ENCODE measurements at regions not wholly inside any gene's neighbourhood (a gene's known extent, or its start where the extent isn't known, plus 50 kb on each side); places are given as distances from the start of the nearest gene placed in this dataset.
"Not testable (repeated sequence)": the region's sequence is repeated elsewhere in the genome, so short reads cannot be mapped to it uniquely, and the experiment has no call there.

DNA sequence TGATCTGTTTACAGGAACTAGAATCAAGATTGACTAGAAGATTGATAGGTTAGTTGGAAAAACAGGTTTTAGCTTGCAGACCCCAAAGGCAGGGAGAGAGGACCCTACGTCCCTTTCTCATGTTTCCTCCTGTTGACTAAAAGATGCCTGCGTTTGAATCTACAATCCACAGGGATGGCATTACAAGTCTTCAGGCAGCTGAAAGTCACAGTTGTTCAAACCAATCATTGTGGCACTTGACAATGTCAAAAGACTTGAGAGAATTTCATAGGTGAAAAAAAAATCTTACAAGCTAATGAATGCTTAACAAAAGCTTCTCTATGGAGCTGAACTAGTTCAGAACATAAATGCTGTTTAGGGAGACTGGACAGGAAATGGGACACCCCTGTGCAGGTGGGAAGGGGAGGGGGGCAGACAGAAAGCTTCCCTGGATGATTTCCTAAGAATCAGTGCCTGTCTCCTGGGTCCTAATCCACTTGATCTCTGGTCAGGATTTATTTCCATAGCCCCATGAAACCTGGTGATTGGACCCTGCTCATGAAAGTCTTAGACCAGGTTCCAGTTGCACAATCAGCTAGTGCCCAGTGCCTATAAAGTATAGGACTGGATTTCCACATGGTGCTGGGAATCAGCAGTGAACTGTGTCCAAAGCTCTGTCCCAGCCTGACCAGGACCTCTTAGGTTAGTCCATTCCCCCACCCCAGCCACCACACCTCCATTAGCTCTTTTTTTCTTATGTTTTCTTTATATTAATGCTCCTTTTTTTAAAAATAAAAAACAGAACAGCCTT, 91.6 kb upstream of the BCAR3 start:
- DNase-seq (ENCODE audit: low read depth), result no peak

DNA sequence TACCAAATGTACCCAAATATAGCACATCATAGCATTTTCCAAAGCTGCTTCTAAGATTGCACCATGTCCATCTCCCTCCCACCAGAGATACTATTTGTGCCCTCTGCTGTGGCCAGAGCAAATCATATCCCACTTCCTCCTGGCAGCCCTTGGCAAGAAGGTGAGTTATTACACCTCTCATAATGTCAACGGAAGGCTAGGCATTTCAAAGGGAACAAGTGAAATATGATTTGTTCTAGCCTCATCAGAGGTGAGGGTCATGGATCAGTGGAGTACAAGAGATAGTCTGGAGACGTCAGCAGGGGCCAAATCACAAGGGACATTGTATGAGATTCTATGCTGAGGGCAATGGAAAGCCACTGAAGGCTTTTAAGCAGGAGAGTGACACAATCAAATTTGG, 90.2 kb upstream of the BCAR3 start:
- DNase-seq (ENCODE audit: low read depth), result no peak

DNA sequence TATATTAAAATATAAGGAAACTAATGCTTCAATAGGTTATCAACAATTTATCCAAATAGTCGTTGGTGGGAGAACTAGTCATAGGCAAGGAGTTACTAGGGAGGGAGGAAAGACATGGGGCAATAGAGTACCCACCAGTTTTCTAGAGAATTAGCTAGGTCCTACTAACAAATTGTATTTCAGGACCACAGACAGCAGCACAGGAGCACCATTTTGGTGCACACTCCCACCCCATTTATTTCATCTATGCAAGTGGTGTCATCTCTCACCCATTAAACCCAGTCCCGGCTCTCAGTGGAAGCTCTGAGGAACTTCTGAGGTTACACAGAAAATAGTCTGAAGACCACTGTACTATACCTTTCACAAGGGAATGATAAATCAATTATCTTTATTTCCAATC, 89.0 kb upstream of the BCAR3 start:
- no peak for DNase-seq (ENCODE audit: low read depth)

DNA sequence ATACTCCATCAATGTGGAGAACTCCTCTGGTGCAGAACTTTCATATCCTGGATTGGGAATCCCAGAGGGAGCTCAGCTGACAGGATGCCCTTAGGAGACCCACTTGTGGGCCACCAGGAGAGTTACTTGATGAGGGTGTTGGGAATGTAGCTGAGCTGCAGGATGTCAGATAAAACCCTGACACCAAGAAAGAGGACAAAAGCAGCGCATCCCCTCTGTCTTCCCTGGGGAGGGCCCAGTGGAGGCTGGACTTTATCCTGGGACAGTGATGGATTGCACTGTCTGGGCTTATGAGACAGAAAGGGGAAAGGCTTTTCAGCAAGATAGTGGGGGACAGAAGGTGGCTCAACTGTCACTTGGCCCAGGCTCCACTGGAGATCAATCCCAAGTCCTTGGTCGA, 88.1 kb upstream of the BCAR3 start:
- no peak for DNase-seq (ENCODE audit: low read depth)

DNA sequence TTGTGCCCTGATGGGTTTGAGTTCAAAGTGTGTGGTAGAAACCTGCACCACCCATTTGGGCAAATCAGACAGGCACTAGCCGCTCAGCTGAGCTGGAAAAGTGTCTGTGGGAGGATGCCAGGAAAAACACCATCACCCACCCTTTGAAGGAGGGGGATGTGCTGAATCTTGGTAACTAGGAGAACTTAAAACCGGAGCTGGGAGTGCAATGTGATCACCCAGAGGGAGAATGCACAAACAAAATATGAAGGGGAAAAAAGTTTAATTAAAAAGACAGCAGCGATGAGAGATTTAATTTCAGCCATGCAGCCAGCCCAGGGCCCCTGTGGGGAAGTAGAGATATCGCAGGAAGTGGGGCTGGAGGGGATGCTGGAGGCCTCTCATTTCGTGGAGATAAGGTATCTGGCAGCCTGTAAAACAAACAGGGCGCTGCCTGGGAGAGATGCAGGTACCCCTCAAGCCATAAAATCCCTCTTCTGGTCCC, 86.8 kb upstream of the BCAR3 start:
- no peak for DNase-seq (ENCODE audit: low read depth)

DNA sequence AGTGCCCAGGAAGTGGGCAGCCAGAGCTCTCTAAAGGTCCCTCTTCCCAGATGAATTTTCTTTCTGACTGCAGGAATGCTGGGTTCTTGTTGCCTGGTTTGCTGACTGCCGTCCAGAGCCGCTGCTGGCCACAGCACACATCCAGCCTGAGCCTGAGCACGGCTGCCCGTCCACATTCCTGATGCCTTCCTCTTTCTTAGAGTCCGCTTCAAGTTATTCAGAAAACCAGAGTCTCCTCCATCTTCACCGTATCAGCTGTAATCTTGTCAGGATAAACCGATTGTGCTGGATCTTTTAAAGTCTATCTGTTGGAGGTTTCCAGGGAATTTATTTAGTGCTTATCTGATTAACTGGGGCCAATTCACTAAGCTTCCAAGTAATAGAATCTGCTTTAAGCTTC, 84.8 kb upstream of the BCAR3 start:
- no peak for DNase-seq (ENCODE audit: low read depth)

DNA sequence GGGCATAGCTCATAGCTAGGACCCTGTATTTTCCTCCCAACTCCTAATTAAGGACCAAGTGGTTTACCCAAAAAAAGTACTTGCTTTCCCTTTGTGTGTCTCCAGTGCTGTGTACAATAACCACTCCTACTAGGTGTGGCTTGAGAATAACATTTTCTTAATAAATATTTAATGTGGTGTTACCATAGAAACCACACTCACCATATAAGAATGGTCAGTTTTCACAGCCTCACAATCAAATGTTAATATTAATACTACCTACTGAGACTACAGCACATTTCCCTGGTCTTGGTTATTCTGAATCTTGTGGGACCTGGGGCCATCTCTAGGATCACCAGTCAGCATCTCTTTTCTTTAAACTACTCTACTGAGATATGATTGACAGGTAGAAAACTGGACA, 83.5 kb upstream of the BCAR3 start:
- DNase-seq (ENCODE audit: low read depth), result peak; percentile 37

DNA sequence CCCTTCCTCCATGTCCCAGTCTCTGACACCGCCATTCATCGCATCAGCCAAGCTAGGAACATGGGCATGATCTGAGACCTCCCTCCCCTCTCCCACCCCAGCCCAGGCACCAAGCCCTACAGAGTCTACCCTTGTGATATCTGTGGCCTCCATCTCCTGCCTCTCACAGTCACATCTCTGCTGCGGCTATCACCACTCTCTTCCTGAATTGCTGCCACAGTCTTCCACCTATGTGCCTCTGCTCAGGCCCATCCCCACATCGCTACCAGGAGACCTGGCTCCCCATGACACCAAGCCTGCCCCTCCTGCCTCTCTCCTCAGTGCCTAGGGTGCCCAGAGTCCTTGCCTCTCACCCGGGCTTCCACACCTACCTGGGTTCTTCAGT, 82.7 kb upstream of the BCAR3 start:
- DNase-seq (ENCODE audit: low read depth), result no peak

DNA sequence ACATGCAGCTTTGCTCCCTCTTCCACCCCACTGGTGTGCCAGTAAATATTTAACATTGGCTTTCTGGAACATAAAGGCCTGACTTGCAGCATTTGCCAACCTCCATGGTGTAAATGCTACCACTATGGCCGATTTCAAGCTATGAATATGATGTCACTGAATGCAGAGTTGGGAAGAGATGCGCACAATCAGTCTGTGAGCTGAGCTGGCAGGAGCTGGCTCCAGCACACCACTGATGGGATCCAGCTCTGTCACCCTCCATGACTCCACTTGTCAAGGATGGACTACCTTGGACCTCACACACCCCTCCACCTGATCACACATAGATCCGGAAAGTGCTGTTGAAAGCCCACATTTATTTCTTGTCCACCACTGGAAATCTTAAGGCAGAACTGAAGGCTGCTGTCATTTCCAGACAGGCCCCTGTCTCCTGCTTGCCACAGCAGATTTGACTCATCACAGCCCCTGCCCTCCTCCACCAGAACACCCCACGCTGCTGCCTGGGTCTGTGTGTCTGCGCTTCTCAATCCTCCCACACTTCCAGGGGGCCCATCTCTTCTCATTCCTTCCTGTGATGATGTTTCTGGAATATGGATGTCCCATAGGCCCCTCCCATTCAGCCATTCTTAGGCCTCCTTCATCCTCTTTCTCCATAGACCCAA, 82.2 kb upstream of the BCAR3 start:
- no peak for DNase-seq (ENCODE audit: low read depth)

DNA sequence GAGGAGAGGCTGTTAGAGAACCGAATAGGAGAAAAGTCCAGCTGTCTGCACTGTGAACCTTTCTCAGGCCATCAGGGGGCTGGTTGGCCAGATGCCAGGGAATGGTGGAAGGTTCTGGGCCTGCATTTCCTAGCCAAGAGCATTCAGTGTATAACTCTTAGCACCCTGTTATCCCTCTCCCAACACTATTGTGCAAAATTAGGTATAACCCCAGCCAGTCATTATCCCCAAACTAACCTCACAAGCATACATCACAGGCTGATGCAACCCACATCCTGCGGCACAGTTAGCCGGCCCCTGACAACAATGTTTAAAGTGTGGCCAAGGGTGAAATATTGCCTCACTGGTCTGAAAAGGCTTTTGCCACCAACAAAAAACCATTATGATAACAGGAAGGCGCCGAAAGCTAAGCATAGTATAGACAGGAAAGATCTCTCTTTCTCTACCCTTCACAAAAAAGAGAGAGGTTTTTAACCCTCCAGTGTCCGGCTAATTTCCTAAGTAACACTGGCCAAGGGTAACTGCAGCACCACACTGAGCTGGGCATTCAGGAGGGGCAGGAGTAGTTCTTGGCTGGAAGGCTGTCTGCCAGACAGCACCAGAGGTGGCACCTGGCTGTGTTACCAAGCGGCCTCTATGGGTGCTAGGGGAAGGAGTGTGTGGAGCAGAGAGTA, 77.3 kb upstream of the BCAR3 start:
- peak; percentile 64 for DNase-seq (ENCODE audit: low read depth)

DNA sequence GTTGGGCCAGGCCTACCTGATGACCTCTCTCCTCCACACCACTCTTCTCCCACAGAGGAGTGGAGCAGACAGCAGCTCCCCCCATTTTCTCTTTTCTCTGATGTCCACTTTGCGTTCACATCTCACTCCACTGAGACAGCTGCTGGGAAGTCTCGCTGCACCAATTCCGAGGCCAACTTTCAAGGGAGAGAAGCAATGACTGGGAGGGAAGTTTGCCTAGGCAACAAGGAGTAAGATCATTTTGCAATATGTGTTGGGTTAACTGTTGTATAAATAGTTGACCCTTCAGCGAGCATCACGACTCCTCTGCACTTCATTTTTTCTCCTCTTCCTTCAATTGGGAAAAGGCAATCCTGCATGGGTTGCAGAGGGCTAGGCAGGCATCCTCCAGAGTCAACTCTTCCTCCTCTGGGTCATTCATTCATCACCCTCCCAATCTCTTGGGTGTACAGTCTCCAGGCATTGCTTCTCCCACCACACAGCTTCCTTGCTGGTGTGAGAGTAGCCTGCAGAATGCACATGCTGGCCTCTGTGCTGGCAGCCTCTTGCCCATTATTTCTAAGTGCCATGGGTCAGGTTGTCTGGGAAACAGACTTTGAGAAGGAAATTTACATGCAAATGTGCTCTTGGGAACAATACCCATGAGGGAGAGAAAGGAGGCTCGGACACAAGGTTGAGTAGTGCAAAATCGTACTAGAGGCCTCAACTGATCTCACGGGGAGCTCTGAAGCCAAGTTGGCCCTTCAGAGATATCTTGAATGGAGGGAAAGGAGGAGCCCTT, 75.8 kb upstream of the BCAR3 start:
- DNase-seq (ENCODE audit: low read depth), result no peak

DNA sequence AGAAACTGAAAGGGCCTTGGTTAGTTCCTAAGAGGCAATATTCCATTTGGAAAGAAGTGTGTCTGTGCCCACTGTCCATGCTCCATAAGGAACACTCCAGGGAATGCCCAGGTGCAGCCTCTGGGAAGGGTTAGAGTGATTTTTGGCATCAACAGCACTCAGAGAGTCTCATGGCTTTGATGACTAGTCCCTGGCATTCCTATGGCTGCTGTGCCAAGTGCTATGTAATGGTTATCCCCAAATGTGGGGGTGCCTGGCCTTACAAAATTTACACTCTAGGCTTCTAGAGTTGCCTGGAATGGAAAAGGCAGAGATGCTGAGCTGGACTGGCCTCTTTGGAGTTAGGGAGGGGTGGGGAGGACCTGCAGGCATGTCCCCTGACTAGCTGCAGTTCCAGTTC, 75.0 kb upstream of the BCAR3 start:
- DNase-seq (ENCODE audit: low read depth), result peak; percentile 47

DNA sequence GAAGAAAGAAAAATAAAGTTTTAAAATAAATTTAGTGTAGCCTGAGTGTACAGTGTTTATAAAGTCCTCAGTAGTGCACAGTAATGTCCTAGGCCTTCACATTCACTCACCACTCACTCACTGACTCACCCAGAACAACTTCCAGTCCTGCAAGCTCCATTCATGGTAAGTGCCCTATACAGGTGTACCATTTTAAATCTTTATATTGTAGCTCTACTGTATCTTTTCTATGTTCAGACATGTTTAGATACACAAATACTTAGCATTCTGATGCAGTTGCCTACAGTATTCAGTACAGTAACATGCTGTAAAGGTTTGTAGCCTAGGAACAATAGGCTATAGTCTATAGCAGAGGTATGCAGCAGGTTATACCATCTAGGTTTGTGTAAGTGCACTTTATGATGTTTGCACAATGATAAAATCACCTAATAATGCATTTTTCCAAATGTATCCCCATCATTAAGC, 73.6 kb upstream of the BCAR3 start:
- DNase-seq (ENCODE audit: low read depth), result not testable (repeated sequence)

DNA sequence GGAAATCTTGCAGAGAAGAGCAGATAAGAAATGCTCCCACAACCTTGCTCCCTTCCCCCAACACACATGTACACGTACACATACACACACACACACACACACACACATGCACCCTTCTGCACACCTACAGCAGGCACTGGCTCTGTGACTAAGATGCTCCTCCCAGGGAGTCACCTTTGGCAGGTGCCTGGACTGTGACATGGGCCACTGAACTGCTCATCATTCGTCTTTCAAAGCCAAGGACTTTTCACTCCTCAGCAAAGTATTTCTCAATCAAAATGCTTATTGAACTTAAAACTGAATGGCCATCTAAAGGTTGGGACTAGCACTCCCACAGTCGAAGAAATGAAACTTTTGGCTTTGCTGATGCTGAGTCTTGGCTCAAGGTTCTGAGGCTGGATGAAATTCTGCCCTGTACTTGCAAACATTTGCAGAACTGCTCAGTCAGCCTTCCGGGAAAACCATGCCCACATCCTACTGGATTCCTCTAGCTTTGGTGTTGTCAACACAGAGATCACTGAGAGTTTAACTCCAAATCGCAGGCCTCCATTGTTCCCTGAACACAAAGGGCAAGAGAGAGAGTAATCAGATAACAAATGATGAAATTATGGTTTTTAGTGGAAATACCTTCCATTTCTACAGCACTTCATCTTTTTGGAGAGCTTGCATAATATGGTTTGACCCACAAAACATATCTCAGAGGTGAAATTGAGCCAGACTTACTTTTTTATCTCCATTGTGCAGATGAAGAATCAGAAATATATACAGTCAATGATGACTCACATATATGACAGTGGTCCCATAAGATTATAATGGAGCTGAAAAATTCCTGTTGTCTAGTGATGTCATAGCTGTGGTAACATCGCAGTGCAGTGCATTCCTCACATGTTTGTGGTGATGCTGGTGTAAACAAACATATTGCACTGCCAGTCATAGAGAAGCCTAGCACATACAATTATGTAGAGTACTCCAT, 72.4 kb upstream of the BCAR3 start:
- peak; percentile 96 for DNase-seq (ENCODE audit: low read depth)

DNA sequence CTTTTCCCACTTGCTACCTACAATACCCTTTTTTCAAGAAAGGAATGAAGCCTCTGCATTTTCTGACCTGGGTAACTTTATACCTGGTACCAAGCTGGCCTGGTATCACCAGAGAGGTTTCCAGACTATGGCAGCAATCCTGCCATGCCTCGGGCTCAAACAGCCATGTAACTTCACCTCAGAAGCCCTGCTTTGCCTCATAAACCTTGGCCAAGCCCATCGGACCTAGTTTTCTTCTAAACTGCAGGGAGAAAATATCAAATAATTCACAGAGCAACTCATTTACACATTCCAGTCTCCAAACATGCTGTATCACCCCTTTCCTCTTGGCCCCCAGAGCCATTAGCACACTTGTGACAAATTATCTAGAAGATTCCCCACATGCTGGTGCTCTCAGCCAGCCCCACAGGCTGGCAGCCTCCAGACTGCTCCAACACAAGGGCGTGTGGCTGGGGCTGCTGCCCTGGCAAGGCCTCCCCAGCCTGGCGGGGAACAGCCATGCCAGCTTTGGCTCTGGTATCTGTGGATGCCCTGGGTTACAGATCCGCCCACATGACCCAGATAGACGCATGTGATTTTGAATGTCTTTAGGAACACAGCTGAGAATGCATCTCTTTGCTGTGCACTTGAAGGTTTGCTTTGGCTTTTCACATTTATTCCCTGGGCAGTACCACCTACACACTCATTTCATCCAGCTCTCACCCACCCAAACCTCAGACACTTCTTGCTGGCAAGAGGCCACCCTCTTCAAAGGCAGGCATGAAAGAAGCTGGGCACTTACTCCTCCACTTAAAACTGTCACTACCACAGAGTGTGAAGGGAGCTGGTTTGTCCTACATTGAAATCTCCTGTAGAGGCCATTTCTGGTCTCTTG, 70.0 kb upstream of the BCAR3 start:
- DNase-seq (ENCODE audit: low read depth), result no peak

DNA sequence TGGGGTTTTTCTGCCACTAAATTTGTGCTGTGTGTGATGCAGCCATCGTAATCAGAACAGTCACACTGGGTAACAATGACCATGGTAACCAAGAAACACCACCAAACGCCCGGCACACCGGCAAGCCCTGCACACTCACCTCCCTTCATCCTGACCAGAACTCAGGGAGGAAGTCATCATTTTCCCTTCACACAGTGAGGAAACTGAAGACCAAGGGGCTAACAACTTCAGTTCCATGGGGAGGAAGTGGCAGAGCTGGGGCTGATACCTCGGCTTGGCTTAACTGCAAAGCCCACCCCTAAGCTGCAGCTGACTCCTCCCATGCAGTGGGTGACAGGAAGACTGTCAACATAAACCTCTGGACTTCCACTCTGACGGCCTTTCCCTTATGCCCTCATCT, 69.3 kb upstream of the BCAR3 start:
- DNase-seq (ENCODE audit: low read depth), result no peak

DNA sequence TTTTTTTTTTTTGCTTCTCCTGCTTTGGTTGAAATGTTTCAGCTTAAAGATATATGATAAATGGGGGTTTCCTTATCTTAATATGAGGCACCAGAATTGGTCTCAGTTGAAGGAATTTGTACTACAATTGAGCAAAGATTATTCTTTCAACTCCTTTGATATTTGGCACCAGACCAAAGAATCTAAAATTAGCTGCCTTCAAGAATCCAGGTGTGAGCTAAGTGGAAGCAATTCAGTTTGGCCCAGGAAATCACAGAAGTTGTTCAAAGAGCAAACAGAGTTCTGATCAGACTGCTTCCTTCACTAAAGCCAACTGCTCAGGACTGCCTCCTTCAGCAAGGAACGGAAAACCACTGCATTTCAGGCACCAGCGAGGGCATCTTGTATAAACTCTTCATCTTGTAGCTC, 68.3 kb upstream of the BCAR3 start:
- DNase-seq (ENCODE audit: low read depth), result no peak

DNA sequence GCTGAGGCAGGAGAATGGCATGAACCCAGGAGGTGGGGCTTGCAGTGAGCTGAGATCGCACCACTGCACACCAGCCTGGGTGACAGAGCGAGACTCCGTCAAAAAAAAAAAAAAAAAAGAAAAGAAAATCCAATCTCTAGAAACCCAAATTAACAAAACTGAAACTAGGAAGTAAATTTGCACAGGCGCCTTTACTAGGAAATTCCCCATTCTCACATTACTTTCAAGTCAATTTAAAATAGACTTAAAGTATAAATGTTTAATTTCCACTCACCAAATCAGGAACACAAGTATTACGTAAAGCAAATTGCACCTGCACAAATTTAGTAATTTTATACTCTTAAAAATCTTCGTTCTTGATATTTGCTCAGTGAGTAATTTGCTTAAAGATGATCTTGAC, 67.8 kb upstream of the BCAR3 start:
- no peak for DNase-seq (ENCODE audit: low read depth)

DNA sequence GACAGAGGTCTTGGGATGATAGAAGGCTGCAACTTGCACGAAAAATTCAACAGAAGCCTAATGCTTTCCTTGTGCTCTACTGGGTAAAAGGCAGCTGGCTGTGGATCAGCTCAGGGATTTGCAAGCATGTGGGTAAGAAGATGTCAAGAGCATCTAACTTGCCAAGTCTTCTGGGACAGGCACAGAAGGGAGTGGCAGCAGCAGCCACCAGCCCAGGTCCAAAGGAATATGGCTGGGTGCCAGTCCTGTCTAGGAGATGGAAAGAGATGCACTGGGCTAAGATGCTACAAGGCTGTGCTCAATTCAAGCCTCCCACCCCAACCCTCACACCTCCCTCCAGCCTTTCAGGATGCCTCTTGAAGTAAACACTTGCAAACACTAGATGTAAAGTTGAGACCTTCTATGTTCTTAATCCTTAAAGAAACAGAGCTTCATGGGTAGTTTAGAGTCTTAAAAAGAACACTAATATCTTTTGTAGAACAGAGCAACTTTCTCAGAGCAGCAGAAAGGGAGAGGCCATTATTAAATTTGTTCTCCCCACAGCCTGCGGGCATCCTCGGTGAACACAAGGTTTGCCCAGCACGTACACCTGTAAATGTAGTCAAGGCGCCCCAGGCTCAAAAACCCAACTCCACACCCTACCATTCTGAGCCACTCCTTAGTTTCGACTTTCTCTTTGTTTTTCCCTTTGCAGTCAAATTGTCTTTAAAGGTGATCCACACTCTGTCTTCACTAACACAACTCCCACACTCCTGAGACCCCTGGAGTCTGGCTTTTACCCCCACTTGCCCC, 64.6 kb upstream of the BCAR3 start:
- no peak for DNase-seq (ENCODE audit: low read depth)

Data from M059J (cell line).